HCT116 (cell line): ENCODE measurements at regions not wholly inside any gene's neighbourhood (a gene's known extent, or its start where the extent isn't known, plus 50 kb on each side); places are given as distances from the start of the nearest gene placed in this dataset.
"Not testable (repeated sequence)": the region's sequence is repeated elsewhere in the genome, so short reads cannot be mapped to it uniquely, and the experiment has no call there.

Experiments
- ATAC-seq: fragments of 200-7000 bp; cut with Tn5 transposase; 2 replicates; pipeline ENCODE4 v1.9.1; 2020; ENCODE audit warnings: mild to moderate bottlenecking, moderate library complexity
- BruUV-seq: library from RNA; stranded (reverse); fragments of 400-500 nt; replicated peaks from 2 replicates; lab custom pipeline; 2021; lab: Mats Ljungman, UMichigan
- CTCF ChIA-PET: fragments of 300-600 bp; sonication (Branson Sonifier 250); formaldehyde crosslinking; loops from one replicate; lab custom pipeline; 2021; ENCODE audit warnings: antibody characterized with exemption; lab: Charles Lee
- POLR2A ChIA-PET: fragments of 300-600, 350-600 bp; sonication (Branson Sonifier 250); formaldehyde crosslinking; loops from one replicate; lab custom pipeline; 2021; ENCODE audit warnings: antibody characterized with exemption; lab: Charles Lee
- RAD21 ChIA-PET, 2 experiments: fragments of 300-600 bp; sonication (Branson Sonifier 250); formaldehyde crosslinking; loops; one replicate each; lab custom pipeline; 2023; ENCODE audit warnings: low total read pairs in 2 of 2; ENCODE audit not compliant: uncharacterized antibody in 2 of 2, unreplicated experiment in 2 of 2, low non-redundant PET in 1 of 2; lab: Charles Lee
- DNase-seq: peaks from one replicate; pipeline ENCODE4 v3.0.0-alpha.2; 2010; ENCODE audit warnings: low read depth, low spot score
- H2AFZ ChIP-seq: fragments of 200-600 bp; shearing (Covaris generic), sonication (generic); 2 replicates; pipeline ENCODE4 v1.6.1; 2017; ENCODE audit warnings: low read depth, mixed run types, mixed read lengths, antibody characterized with exemption, low read length; ENCODE audit not compliant: poor library complexity, severe bottlenecking
- H3K27ac ChIP-seq: 2 replicates; pipeline ENCODE4 v1.5.1; 2012; ENCODE audit warnings: low read depth, low read length
- H3K27me3 ChIP-seq: fragments of 200-600 bp; sonication (generic); 2 replicates; pipeline ENCODE4 v1.6.1; 2016; ENCODE audit warnings: mixed run types, low read length, mixed read lengths; ENCODE audit not compliant: insufficient read depth
- H3K36me3 ChIP-seq, 2 experiments: fragments of 200-500 bp in 1 of 2; fragments of 200-600 bp in 1 of 2; sonication (Bioruptor generic) in 1 of 2; sonication (generic) in 1 of 2; 2 replicates each; pipeline versions ENCODE4 v1.5.1 to v1.6.1; 2014 to 2016; ENCODE audit warnings: low read length in 2 of 2, inconsistent platforms in 1 of 2, mixed read lengths in 1 of 2, mixed run types in 1 of 2; ENCODE audit not compliant: insufficient read depth in 2 of 2, control insufficient read depth in 1 of 2
- H3K4me1 ChIP-seq, 2 experiments: fragments of 200-600 bp in 1 of 2; sonication (generic) in 1 of 2; 2 replicates each; pipeline versions ENCODE4 v1.5.1 to v1.6.1; 2012 to 2017; ENCODE audit warnings: low read length in 2 of 2, inconsistent platforms in 1 of 2, mild to moderate bottlenecking in 1 of 2, mixed read lengths in 1 of 2, mixed run types in 1 of 2, moderate library complexity in 1 of 2; ENCODE audit not compliant: insufficient read depth in 2 of 2, control insufficient read depth in 1 of 2
- H3K4me2 ChIP-seq: fragments of 200-600 bp; sonication (generic); 2 replicates; pipeline ENCODE4 v1.6.1; 2017; ENCODE audit warnings: mixed run types, low read length, mixed read lengths
- H3K4me3 ChIP-seq, 2 experiments: fragments of 200-600 bp in 1 of 2; sonication (generic) in 1 of 2; replicated peaks in 1 of 2; 2 replicates each; pipeline ENCODE4 v1.5.1; 2011 to 2016; ENCODE audit warnings: low read length in 2 of 2, control low read depth in 1 of 2, low read depth in 1 of 2, mild to moderate bottlenecking in 1 of 2, mixed read lengths in 1 of 2, mixed run types in 1 of 2
- H3K79me2 ChIP-seq: fragments of 200-600 bp; sonication (generic); 2 replicates; pipeline ENCODE4 v1.6.1; 2017; ENCODE audit warnings: mild to moderate bottlenecking, mixed run types, low read length, moderate library complexity, mixed read lengths; ENCODE audit not compliant: insufficient read depth
- H3K9ac ChIP-seq: fragments of 200-600 bp; sonication (generic); 2 replicates; pipeline ENCODE4 v1.6.1; 2016; ENCODE audit warnings: low read length, mixed read lengths
- H3K9me2 ChIP-seq: fragments of 200-600 bp; sonication (generic), shearing (Covaris generic); 2 replicates; pipeline ENCODE4 v1.6.1; 2017; ENCODE audit warnings: mixed run types, mild to moderate bottlenecking, moderate library complexity; ENCODE audit not compliant: insufficient read depth
- H3K9me3 ChIP-seq, 2 experiments: fragments of 200-500 bp in 1 of 2; fragments of 200-600 bp in 1 of 2; sonication (Bioruptor generic) in 1 of 2; sonication (generic) in 1 of 2; 2 replicates each; pipeline ENCODE4 v1.6.1; 2014 to 2017; ENCODE audit warnings: low read length in 2 of 2, mixed read lengths in 2 of 2, inconsistent platforms in 1 of 2, low read depth in 1 of 2, mild to moderate bottlenecking in 1 of 2, mixed run types in 1 of 2, moderate library complexity in 1 of 2; ENCODE audit not compliant: control insufficient read depth in 1 of 2, insufficient read depth in 1 of 2
- H4K20me1 ChIP-seq: fragments of 200-600 bp; sonication (generic), shearing (Covaris generic); 2 replicates; pipeline ENCODE4 v1.6.1; 2017; ENCODE audit warnings: mixed run types, mild to moderate bottlenecking, moderate library complexity; ENCODE audit not compliant: insufficient read depth
- ELF1 ChIP-seq: IDR thresholded peaks from 2 replicates; pipeline ENCODE4 v1.6.1; 2012; ENCODE audit warnings: low read depth, borderline replicate concordance
- SP1 ChIP-seq: IDR thresholded peaks from 2 replicates; pipeline ENCODE4 v1.6.1; 2012; ENCODE audit warnings: low read depth
- SRF ChIP-seq: IDR thresholded peaks from 2 replicates; pipeline ENCODE4 v1.6.1; 2012; ENCODE audit warnings: low read depth
- intact Hi-C: fragments of 100-400 bp; cut with micrococcal nuclease; formaldehyde crosslinking; loops from 2 replicates; pipeline ENCODE4 v1.10.0; 2022
- TF ChIP-seq, protein P1 (sequence below), 3 experiments: fragments of 200-600 bp in 1 of 3; sonication (generic) in 1 of 3; IDR thresholded peaks in 2 of 3; conservative IDR thresholded peaks in 1 of 3; 2 replicates each; pipeline ENCODE4 v1.5.1; 2012 to 2017; ENCODE audit warnings: low read depth in 2 of 3, low read length in 2 of 3, antibody characterized with exemption in 1 of 3, borderline replicate concordance in 1 of 3, control low read depth in 1 of 3, mild to moderate bottlenecking in 1 of 3, mixed read lengths in 1 of 3, mixed run types in 1 of 3, moderate library complexity in 1 of 3; ENCODE audit not compliant: insufficient read depth in 1 of 3

DNA sequence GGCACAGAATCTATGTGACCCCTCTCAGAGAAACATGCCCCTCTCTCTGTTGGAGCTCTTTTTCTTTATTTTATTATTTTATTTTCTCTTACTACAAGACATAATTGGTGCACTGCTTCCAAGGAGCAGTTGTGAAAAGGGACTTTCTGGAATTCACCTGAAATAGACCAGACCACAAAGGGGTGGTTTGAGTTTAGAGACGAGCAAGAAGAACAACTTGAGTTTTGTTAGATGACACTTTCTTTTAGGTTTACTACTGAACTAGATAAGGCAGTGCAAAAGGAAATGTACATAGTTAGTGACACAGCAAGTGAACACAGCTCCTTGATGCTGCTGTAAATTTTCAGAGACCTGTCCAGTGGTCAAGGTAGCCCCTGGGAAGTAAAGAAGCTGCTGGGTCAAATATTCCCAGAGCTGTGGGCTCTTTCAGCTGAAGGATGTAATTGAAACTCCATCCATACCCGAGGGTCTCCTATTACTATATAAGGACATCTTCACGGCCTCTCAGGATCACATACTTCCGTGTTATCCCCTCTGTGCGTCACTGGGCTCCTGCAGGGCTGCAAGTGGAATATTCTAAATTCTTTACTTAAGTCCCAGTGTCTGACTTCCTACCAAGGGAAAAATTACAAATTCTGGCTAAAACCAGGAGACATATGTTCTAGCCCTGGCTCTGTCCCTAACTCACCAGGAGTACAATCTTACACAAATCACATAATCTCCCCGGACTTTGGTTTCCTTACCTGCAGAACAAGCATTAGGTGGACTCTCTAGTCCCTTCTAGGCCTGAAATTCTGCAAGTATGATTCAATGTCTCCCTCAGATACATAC, 69.1 kb upstream of the ADTRP start:
- H4K20me1 ChIP-seq, result no peaks in the 10 kb centered on the region
- no peaks in the 10 kb centered on the region for H3K79me2 ChIP-seq
- H3K9me3 ChIP-seq, result no peaks in the 10 kb centered on the region
- no peak overlapping the region for H2AFZ ChIP-seq
- no peak for DNase-seq
- no peaks in the 10 kb centered on the region for H3K4me1 ChIP-seq
- ChIA-PET RAD21 (no interaction called here), CTCF (no interaction called here), POLR2A (no interaction called here)
- no peak overlapping the region for H3K27ac ChIP-seq
- no peak overlapping the region for H3K9ac ChIP-seq
- H3K9me2 ChIP-seq, result no peaks in the 10 kb centered on the region
- BruUV-seq, result no TSS peak
- H3K4me2 ChIP-seq, result no peak overlapping the region
- no peak for ATAC-seq
- H3K27me3 ChIP-seq, result no peaks in the 10 kb centered on the region
- no peak overlapping the region for H3K4me3 ChIP-seq
- intact Hi-C loops, result no loop called here
- TF ChIP-seq ELF1, result no peak
- TF ChIP-seq, protein P1, sequence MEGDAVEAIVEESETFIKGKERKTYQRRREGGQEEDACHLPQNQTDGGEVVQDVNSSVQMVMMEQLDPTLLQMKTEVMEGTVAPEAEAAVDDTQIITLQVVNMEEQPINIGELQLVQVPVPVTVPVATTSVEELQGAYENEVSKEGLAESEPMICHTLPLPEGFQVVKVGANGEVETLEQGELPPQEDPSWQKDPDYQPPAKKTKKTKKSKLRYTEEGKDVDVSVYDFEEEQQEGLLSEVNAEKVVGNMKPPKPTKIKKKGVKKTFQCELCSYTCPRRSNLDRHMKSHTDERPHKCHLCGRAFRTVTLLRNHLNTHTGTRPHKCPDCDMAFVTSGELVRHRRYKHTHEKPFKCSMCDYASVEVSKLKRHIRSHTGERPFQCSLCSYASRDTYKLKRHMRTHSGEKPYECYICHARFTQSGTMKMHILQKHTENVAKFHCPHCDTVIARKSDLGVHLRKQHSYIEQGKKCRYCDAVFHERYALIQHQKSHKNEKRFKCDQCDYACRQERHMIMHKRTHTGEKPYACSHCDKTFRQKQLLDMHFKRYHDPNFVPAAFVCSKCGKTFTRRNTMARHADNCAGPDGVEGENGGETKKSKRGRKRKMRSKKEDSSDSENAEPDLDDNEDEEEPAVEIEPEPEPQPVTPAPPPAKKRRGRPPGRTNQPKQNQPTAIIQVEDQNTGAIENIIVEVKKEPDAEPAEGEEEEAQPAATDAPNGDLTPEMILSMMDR (IDR thresholded peaks at IDR 0.05 in 2 of 3, conservative IDR thresholded peaks at IDR 0.05 in 1 of 3; ENCODE audit: borderline replicate concordance in 1 of 3, insufficient read depth in 1 of 3, low read depth in 2 of 3, low read length in 2 of 3), result no peak
- no peak for TF ChIP-seq SP1
- no peak for TF ChIP-seq SRF
- H3K36me3 ChIP-seq, result no peaks in the 10 kb centered on the region

GRCh38 chr6:11847068-11847467, 68.5 kb upstream of the ADTRP start:
- DNase-seq, H3K9ac ChIP-seq, H3K27me3 ChIP-seq, H4K20me1 ChIP-seq, ATAC-seq, POLR2A ChIA-PET, H3K4me3 ChIP-seq, H3K36me3 ChIP-seq, H2AFZ ChIP-seq, H3K9me3 ChIP-seq, CTCF ChIA-PET, H3K4me2 ChIP-seq, intact Hi-C loops, H3K27ac ChIP-seq, RAD21 ChIA-PET, H3K4me1 ChIP-seq, H3K79me2 ChIP-seq, H3K9me2 ChIP-seq, BruUV-seq: not testable (repeated sequence)
